ENCODE measurements at regions not wholly inside any gene's neighbourhood (a gene's known extent, or its start where the extent isn't known, plus 50 kb on each side); places are given as distances from the start of the nearest gene placed in this dataset.

GRCh38 chr12:131527736-131528135, 183.2 kb upstream of the SFSWAP start:
- Mint-ChIP-seq H3K36me3 (ENCODE audit: insufficient read depth) (no peaks in the 10 kb centered on the region), H3K4me3 (ENCODE audit: low read depth) (no peak overlapping the region), H3K4me1 (ENCODE audit: low read depth) (no peaks in the 10 kb centered on the region), H3K27me3 (peaks cover 28% of the 10 kb centered on the region), H3K9me3 (ENCODE audit: low read depth) (no peaks in the 10 kb centered on the region), H3K27ac (no peak overlapping the region)
- TF ChIP-seq CTCF (IDR thresholded peaks at IDR 0.05; ENCODE audit: unreplicated experiment) = no peak
- DNase-seq (ENCODE audit: low spot score, unreplicated experiment) = no peak

DNA sequence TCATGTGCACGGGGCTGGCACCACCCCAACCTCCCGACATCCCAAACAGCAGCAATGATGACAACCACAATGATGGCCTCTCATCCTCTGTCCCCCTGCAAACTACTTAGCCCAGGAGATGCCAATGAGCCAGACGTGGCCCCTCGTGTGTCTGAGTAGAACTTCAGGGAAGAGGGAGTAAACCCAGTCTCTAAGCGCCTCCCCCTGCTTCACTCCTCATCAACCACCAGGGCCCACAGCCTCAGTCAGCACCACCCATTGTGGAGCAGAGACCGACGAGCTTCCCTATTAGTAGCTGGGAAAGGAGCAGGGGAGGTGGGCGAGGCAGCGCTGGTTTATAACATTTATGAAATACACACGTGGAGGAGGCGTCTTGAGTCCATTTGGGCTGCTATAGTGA, 182.7 kb upstream of the SFSWAP start:
- no peak for DNase-seq (ENCODE audit: low spot score, unreplicated experiment)

GRCh38 chr12:131528667-131529066, 182.2 kb upstream of the SFSWAP start:
- no peak overlapping the region for H3K27ac Mint-ChIP-seq
- H3K9me3 Mint-ChIP-seq (ENCODE audit: low read depth) = no peaks in the 10 kb centered on the region
- DNase-seq (ENCODE audit: low spot score, unreplicated experiment) = no peak
- peaks cover 34% of the 10 kb centered on the region for H3K27me3 Mint-ChIP-seq
- TF ChIP-seq CTCF (IDR thresholded peaks at IDR 0.05; ENCODE audit: unreplicated experiment) = no peak
- H3K4me1 Mint-ChIP-seq (ENCODE audit: low read depth) = no peaks in the 10 kb centered on the region
- H3K36me3 Mint-ChIP-seq (ENCODE audit: insufficient read depth) = no peaks in the 10 kb centered on the region
- no peak overlapping the region for H3K4me3 Mint-ChIP-seq (ENCODE audit: low read depth)

More for the DNA sequence above, 182.7 kb upstream of the SFSWAP start:
- Mint-ChIP-seq H3K9me3 (ENCODE audit: low read depth) (no peaks in the 10 kb centered on the region), H3K27ac (no peak overlapping the region), H3K4me1 (ENCODE audit: low read depth) (no peaks in the 10 kb centered on the region), H3K36me3 (ENCODE audit: insufficient read depth) (no peaks in the 10 kb centered on the region), H3K4me3 (ENCODE audit: low read depth) (no peak overlapping the region), H3K27me3 (peaks cover 30% of the 10 kb centered on the region)
- no peak for TF ChIP-seq CTCF (IDR thresholded peaks at IDR 0.05; ENCODE audit: unreplicated experiment)

DNA sequence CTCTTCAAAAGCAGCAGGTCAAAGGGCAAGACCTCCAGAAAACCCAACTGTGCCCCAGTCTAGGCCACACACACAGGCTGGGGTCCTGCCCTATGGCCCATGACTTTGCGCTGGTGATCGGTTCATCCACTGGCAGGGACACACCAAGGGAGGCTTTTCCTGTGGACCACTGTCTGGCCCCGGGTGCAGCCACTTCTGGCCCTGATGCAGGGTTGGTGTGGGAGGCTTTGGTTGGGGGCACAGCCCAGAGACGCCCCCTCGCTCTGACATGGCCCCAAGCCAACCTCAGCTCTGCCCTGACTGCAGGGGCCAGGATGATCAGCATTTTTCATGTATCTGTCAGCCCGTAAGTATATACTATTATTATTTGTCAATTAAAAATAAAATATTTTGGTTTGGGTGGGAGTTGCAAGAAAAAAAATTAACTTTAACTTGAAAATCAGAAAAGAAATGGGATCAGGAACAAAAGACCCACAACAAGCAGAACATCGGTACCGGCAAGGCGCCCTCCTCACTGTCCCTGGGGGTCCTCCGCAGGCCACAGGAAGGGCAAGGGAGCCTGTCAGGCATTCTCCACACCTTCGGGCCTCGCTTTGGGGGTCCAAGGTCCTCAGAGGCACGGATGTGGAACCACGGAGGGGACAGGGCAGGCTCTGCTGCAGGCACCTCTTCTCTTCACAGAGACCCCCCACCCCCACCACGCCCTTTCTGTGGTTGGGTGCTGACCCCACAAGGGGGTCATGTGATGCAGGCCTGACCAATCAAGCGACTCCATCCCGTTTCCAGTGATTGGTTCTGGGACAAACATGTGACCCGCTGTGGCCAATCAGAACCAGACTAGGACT, 181.5 kb upstream of the SFSWAP start:
- Mint-ChIP-seq H3K9me3 (ENCODE audit: low read depth) (no peaks in the 10 kb centered on the region), H3K4me3 (ENCODE audit: low read depth) (no peak overlapping the region), H3K4me1 (ENCODE audit: low read depth) (no peaks in the 10 kb centered on the region), H3K27ac (no peak overlapping the region), H3K36me3 (ENCODE audit: insufficient read depth) (no peaks in the 10 kb centered on the region), H3K27me3 (peaks cover 36% of the 10 kb centered on the region)
- TF ChIP-seq CTCF (IDR thresholded peaks at IDR 0.05; ENCODE audit: unreplicated experiment) = no peak
- no peak for DNase-seq (ENCODE audit: low spot score, unreplicated experiment)

DNA sequence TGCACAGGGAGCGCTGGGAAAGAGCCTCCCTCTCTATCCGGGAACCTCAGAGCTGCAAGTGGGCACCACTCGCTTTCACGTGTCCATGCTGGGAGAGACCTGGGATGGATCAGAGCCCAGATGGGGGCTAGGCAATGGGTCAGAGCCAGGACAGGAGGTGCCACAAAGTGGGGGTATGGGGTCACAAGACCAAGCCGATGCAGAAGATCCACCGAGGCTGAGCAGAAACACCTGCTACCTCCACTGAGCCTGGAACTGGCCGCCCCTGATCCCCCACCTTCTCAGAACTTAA, 180.9 kb upstream of the SFSWAP start:
- Mint-ChIP-seq H3K4me3 (ENCODE audit: low read depth) (no peak overlapping the region), H3K27ac (no peak overlapping the region), H3K4me1 (ENCODE audit: low read depth) (no peaks in the 10 kb centered on the region), H3K36me3 (ENCODE audit: insufficient read depth) (no peaks in the 10 kb centered on the region), H3K9me3 (ENCODE audit: low read depth) (no peaks in the 10 kb centered on the region), H3K27me3 (peaks cover 34% of the 10 kb centered on the region)
- DNase-seq (ENCODE audit: low spot score, unreplicated experiment) = no peak
- TF ChIP-seq CTCF (IDR thresholded peaks at IDR 0.05; ENCODE audit: unreplicated experiment) = no peak
